Cardiac muscle cell (in vitro differentiated cells and primary cell): ENCODE measurements at regions not wholly inside any gene's neighbourhood (a gene's known extent, or its start where the extent isn't known, plus 50 kb on each side); places are given as distances from the start of the nearest gene placed in this dataset.
A peak's percentile ranks its signal among the peaks of the same experiment; 100 is the strongest.
"Not testable (repeated sequence)": the region's sequence is repeated elsewhere in the genome, so short reads cannot be mapped to it uniquely, and the experiment has no call there.

Source experiments
- DNase-seq, 2 donors: peaks; one replicate each; pipeline versions ENCODE4 v3.0.0 to v3.0.0-alpha.2; 2010 to 2017; ENCODE audit warnings: low read depth in 1 of 2, low spot score in 1 of 2
- H3K27ac ChIP-seq: fragments of 200-600 bp; sonication (generic); 2 replicates; pipeline ENCODE4 v1.5.1; 2016
- H3K27me3 ChIP-seq: fragments of 200-600 bp; sonication (generic); 2 replicates; pipeline ENCODE4 v1.6.0; 2016; ENCODE audit warnings: control low read depth
- H3K36me3 ChIP-seq: fragments of 200-600 bp; sonication (generic); 2 replicates; pipeline ENCODE4 v1.5.1; 2016; ENCODE audit warnings: control low read depth
- H3K4me1 ChIP-seq: fragments of 200-600 bp; sonication (generic); 2 replicates; pipeline ENCODE4 v1.8.1; 2017; ENCODE audit warnings: low read depth, mild to moderate bottlenecking, mixed run types
- H3K4me3 ChIP-seq: fragments of 200-600 bp; sonication (generic); 2 replicates; pipeline ENCODE4 v1.5.1; 2016; ENCODE audit warnings: mild to moderate bottlenecking
- H3K9me3 ChIP-seq: fragments of 200-600 bp; sonication (generic); 2 replicates; pipeline ENCODE4 v1.5.1; 2017; ENCODE audit warnings: low read depth, mild to moderate bottlenecking, control low read depth
- TF ChIP-seq, protein P1 (sequence below): IDR thresholded peaks from 2 replicates; pipeline ENCODE4 v1.5.1; 2012; ENCODE audit warnings: low read depth, mild to moderate bottlenecking, low read length

DNA sequence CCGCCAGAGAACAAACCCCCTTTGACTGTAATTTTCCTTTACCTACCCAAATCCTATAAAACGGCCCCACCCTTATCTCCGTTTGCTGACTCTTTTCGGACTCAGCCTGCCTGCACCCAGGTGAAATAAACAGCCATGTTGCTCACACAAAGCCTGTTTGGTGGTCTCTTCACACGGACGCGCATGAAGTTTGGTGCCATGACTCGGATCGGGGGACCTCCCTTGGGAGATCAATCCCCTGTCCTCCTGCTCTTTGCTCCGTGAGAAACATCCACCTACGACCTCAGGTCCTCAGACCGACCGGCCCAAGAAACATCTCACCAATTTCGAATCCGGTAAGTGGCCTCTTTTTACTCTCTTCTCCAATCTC lies 52.1 kb upstream of the FAM124A start:
- not testable (repeated sequence) for H3K9me3 ChIP-seq, H3K36me3 ChIP-seq, H3K4me3 ChIP-seq

DNA sequence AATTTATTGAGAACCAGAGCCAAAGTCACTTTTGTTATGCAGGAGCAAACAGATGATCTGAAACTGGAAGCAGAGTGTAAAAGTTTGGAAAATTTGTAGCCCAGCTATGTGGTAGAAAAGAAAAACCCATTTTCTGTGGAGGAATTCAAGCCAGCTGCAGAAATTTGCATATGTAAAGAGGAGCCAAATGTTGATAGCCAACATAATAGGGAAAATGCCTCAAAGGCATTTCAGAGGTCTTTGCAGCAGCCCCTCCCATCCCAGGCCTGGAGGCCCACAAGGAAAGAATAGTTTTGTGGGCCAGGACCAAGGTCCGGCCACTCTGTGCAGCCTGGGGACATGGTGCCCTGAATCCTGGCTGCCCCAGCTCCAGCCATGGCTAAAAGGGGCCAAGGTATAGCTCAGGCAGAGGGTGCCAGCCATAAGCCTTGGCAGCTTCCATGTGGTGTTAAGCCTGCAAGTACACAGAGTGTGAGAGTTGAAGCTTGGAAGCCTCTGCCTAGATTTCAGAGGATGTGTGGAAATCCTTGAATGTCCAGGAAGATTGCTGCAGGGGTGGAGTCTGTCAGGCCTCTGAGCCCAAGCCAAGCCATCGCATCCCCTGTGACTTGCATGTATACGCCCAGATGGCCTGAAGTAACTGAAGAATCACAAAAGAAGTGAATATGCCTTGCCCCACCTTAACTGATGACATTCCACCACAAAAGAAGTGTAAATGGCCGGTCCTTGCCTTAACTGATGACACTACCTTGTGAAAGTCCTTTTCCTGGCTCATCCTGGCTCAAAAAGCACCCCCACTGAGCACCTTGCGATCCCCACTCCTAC lies 52.7 kb upstream of the FAM124A start:
- H3K36me3 ChIP-seq, H3K27ac ChIP-seq, H3K9me3 ChIP-seq, H3K4me3 ChIP-seq, H3K4me1 ChIP-seq: not testable (repeated sequence)
- DNase-seq, result peak in 1 of 2 donors; percentile 31
- H3K27me3 ChIP-seq, result peaks cover 24% of the 10 kb centered on the region

More for the DNA sequence above, 52.1 kb upstream of the FAM124A start:
- DNase-seq, H3K27ac ChIP-seq, H3K4me1 ChIP-seq: not testable (repeated sequence)
- peaks cover 24% of the 10 kb centered on the region for H3K27me3 ChIP-seq

DNA sequence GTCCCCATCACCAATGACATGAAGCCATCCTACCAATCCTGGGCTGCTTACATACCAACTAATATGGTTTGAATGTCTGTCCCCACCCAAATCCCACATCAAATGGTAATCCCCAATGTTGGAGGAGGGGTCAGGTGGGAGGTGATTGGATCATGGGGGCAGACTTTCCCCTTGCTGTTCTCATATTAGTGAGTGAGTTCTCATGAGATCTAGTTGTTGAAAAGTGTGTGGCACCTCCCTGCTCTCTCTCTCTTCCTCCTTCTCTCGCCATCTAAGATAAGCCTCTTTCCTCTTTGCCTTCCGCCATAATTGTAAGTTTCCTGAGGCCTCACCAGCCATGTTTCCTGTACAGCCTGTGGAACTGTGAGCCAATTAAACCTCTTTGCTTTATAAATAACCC lies 53.6 kb upstream of the FAM124A start:
- Histone ChIP-seq H3K27ac (no peak overlapping the region), H3K9me3 (no peaks in the 10 kb centered on the region), H3K27me3 (peaks cover 24% of the 10 kb centered on the region), H3K4me3 (no peak overlapping the region), H3K4me1 (no peaks in the 10 kb centered on the region), H3K36me3 (no peaks in the 10 kb centered on the region)
- no peak for DNase-seq
- TF ChIP-seq, protein P1, sequence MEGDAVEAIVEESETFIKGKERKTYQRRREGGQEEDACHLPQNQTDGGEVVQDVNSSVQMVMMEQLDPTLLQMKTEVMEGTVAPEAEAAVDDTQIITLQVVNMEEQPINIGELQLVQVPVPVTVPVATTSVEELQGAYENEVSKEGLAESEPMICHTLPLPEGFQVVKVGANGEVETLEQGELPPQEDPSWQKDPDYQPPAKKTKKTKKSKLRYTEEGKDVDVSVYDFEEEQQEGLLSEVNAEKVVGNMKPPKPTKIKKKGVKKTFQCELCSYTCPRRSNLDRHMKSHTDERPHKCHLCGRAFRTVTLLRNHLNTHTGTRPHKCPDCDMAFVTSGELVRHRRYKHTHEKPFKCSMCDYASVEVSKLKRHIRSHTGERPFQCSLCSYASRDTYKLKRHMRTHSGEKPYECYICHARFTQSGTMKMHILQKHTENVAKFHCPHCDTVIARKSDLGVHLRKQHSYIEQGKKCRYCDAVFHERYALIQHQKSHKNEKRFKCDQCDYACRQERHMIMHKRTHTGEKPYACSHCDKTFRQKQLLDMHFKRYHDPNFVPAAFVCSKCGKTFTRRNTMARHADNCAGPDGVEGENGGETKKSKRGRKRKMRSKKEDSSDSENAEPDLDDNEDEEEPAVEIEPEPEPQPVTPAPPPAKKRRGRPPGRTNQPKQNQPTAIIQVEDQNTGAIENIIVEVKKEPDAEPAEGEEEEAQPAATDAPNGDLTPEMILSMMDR, result no peak

DNA sequence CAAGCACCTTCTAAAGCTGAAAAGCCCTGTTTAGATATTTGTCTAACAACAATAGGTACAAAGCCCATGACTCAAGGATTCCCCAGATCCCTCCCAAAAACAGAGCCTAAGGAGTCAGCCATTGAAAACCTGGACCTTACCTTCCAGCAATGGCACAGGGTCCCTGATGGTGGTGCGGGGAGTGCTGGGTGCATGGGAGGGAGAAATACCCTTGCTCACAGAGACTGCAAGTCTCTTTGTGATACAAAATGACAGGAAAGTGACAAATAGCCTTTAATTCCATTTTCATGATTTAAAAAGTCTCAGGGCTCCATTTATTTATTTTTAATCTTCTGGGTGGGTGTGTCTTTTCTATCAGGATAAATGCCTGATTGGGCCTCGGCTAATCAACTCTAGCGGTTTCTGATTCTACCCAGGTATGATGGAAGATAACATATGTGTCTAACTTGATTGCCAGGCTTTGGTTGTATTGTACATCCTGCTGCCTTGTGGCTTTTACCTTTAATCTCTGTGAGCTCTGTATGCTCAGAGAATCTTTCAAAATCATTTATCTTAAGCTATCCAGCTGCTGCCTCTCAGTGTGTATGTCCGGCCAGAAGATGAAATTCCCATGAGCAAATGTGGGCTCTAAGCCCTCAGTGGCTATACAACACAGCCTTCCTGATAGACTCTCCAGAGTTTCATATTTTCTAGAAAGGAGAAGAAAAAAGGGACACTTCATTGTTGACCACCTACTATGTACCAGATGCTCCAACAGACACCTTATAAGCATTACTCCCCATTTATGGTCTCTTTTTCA lies 54.6 kb upstream of the FAM124A start:
- Histone ChIP-seq H3K4me3 (no peak overlapping the region), H3K4me1 (no peaks in the 10 kb centered on the region), H3K36me3 (no peaks in the 10 kb centered on the region), H3K9me3 (no peaks in the 10 kb centered on the region), H3K27me3 (peaks cover 24% of the 10 kb centered on the region), H3K27ac (no peak overlapping the region)
- TF ChIP-seq, protein P1, result no peak
- no peak for DNase-seq

DNA sequence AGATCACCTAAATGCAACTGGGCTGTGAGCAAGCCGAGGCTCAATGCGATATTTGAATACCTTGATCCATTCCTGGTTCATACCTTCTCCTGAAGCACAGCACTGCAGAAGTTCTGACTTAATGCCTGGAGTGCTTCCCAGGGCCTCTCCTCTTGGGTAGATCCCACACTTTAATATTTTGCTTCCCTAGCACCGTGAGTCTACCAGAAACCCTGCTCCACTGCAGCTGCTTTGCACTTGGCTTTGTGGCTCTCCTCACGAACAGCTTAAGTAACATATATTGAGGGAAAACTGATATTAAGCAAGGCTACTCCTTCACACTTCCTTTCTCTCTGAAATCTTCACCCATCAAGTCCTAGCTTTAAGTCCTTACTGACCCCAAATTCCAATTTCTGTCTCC lies 51.6 kb upstream of the C13orf42 start:
- Histone ChIP-seq H3K4me3 (no peak overlapping the region), H3K9me3 (no peaks in the 10 kb centered on the region), H3K27ac (no peak overlapping the region), H3K4me1 (no peaks in the 10 kb centered on the region), H3K27me3 (no peaks in the 10 kb centered on the region), H3K36me3 (no peaks in the 10 kb centered on the region)
- no peak for DNase-seq
- TF ChIP-seq, protein P1, result no peak
